Stimulated activated CD4-positive, alpha-beta T cell treated with anti-CD3 and anti-CD28 coated beads, TNF-alpha, amount 100 ng/mL, for 24 hours (primary cell): ENCODE measurements at regions not wholly inside any gene's neighbourhood (a gene's known extent, or its start where the extent isn't known, plus 50 kb on each side); places are given as distances from the start of the nearest gene placed in this dataset.
"Not testable (repeated sequence)": the region's sequence is repeated elsewhere in the genome, so short reads cannot be mapped to it uniquely, and the experiment has no call there.

Experiments used
- DNase-seq, 3 experiments: peaks; one replicate each; pipeline ENCODE4 v3.0.0-alpha.2; 2020; ENCODE audit warnings: low read depth in 3 of 3

DNA sequence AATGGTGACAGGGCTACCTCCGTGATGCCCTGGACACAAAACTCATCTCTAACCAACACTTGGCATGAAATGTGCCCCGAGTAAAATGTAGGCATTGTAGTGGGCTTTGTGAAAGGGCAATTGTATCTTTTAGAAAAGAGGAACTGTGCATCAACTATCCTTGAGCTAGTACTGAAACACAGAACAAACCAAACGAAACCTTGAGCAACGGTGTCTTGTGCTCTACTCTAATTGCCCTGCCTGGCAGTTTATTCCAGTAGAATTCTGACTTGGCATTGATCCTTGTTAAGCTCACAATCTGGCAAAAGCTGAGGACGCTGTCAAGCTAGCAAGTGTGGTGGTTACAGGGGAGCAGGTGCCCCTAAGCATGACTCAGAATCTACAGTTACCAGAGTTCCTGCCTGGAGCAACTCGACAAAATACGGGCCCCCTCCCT lies 707.1 kb upstream of the SPRY2 start:
- DNase-seq, result no peak

DNA sequence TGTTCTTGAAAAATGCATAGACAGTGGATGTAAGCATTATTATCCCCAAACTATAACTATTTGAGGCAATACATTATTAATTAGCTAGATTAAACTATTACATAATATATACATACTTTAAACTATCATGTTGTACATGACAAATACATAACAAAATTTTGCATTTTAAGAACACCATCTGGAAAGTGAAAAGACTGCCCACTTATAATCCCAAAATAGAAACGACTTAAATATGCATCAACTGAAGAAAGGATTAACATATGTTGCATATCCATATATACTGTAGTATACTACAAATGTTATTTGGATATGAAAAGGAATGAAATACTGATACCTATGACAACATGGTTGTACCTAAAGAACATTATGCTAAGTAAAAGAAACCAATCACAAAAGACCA lies 700.8 kb upstream of the SPRY2 start:
- no peak for DNase-seq

DNA sequence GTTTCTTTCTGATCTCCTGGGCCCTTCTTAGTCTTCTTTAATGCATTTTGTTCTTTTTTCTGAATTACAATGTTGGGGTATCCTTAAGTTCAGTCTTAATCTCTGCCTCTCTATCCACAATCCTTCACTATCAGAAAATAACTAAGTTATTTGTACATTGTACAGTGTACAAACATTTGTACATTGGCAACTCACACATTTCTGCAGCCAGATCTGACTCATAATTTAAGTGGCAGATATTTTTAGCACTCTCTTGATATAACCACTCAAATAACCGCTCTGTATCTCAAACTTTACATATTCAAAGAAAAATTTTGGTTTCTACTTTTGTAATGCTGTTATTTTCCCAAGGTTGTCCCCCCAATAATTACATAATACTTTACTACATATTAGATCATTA lies 691.1 kb upstream of the SPRY2 start:
- DNase-seq, result no peak

DNA sequence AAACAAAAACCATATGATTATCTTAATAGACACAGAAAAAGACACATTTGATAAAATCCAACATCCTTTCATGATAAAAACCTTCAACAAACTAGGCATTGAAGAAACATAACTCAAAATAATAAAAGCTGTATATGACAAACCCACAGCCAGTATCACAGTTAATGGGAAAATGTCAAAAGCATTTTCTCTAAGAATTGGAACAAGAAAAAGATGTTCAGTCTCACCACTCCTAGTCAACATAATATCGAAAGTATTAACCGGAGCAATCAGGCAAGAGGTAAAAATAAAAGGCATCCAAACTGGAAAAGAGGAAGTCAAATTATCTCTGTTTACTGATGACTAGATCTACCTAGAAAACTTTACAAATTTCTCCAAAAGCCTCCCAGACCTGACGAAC lies 684.2 kb upstream of the SPRY2 start:
- DNase-seq, result no peak

DNA sequence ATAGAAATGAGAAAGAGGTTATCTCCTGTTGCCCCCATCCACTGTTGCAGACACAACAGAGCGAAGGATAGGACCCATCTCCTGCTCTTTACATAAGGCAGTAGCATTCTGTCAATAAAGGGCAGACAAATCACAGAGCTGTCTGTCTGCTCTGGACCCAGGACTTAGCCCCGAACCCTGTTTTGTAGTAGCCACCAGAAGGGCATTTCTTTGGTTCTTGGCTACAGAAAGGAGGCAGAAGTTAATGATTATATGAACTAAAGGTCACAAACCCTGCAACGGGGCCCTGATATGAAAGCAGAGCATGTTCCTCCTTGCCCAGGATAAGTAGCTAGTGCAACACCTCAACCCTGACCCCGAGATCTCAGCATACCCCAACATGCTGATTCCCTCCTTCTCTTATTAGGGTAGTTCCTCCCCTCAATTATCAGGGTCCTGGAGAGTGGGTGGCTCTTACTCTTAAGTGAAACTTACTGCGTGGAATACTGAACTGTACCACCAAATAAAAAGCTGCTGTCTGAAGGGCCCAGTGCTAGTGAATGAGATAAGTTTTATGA lies 680.4 kb upstream of the SPRY2 start:
- DNase-seq, result no peak

DNA sequence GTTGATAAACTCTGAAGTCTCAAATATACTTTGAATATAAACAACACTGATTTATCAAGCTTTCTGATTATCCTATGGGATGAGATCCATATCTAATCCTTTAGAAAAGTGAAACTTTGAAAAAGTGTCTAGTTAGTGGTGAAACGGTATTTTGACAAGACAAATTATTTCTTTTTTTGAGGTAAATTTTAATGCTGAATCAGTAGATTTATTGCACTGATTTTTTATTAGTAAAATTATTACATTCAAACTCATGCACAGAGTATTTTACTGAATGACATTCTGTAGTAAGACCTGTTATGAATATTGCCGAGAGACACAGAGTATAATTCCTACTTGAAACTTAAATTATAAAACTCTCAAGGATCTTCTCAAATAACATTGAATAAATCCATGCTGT lies 679.1 kb upstream of the SPRY2 start:
- no peak for DNase-seq

DNA sequence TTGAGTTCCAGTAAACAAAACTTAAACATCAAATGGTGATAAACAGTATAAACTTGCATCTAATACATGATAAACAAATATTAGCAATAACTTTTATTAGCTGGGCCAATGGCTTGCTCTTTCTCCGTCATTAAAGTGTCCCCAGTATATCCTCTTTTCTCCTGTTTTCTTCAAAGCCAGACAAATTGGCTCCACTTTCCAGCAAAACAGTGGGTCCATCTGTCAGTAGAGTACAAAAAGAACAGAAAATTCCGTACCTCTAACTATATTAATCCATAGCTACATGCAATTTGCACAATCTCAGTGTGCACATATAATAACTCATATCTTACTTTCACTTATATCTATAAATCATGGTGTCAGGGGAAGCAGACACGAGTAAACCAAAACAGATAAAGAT lies 678.0 kb upstream of the SPRY2 start:
- DNase-seq, result no peak

DNA sequence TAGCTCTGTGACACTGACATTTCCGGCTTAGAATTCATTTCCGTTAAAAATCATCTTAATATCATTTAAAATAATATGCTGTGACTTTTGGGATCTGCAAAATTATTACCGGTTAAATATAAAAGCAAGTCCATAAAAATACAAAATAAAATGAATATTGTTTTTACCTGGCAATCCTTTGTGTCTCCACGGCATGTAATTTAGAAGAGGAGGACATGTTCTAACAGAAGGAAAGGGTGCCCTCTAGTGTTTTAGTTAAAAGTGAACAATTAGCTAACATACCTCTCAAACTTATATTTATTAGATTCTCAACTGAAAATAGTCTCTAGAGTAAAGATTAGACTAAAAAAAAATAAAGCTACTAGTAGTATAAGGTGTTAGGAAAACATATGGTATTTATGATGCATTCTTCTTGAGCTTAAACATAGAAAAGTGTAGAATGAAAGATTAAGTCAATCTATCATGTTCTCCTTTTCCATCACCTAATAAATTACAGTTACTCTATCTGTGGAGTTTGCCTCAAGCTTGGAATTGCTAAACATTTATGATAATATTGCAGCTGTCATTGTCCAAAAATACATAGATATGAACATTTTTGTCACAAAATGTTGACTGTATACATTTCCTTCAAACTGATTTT lies 676.7 kb upstream of the SPRY2 start:
- no peak for DNase-seq

DNA sequence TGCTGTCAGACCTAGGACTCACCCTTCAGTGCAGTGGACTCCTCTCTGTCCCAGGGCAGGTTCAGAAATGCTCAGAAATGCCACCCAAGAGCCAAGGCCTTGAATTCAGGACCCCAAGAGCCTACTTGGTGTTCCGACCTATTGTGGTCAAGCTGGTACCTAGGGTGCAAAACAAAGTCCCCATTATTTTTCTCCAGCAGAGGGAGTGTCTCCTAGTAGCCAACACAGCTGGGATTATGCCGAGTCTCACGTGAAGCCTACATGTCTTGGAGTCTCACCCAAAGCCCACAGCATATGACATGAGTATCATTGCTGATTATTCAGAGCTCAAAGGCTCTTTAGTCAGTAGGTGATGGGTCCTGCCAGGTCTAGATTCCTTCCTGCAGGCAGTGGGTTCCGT lies 671.1 kb upstream of the SPRY2 start:
- DNase-seq, result no peak

DNA sequence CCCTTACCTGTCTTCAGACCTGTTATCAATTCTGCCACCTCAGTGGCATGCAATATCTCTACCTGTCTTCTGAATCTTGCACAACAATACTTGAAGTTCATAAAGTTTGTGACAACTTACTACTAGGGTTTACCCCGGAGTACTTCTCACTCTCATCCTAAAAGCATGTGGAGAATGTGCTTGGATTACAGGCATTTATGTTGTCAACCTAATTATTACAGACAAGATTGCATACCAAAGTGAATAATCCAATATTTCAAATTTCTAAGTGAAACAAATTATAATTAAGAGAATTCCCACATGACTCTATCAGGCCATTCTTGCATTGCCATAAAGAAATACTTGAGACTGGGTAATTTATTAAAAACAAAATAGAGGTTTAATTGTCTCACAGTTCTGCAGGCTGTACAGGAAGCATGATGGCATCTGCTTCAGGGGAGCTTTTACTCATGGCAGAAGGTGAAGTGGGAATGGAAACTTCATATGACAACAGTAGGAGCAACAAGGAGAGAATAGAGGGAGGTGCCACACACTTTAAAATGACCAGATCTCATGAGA lies 661.0 kb upstream of the SPRY2 start:
- DNase-seq, result no peak

DNA sequence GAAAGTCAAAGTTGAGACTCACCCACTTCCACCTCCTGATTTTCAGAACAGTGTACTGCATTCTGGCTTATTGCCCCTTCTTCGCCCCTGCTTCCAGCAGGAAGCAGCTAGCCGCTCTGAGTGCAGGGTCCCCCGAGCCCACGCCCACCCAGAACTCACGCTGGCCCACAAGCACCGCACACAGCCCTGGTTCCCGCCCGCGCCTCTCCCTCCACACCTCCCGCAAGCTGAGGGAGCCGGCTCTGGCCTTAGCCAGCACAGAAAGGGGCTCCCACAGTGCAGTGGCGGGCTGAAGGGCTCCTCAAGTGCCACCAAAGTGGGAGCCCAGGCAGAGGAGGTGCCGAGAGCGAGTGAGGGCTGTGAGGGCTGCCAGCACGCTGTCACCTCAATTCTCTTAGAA lies 657.7 kb upstream of the SPRY2 start:
- not testable (repeated sequence) for DNase-seq

DNA sequence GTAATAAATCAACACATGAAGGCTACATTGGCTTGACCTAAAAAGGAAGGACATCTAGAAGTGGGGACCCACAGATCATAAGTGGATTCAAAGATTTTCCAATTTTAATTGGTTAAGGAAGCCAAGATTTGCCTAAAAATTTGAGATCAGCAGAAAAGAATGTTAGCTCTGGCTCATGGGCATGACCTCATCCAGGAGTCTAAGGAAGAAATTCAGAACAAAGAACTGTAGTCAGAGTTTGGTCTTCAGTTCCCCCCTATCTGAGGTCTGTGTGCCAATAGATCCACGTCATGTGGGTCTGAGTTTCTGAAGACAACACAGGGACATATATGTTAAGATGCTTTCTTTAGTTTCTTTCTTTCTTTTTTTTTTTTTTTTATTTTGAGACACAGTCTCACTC lies 648.8 kb upstream of the SPRY2 start:
- no peak for DNase-seq

DNA sequence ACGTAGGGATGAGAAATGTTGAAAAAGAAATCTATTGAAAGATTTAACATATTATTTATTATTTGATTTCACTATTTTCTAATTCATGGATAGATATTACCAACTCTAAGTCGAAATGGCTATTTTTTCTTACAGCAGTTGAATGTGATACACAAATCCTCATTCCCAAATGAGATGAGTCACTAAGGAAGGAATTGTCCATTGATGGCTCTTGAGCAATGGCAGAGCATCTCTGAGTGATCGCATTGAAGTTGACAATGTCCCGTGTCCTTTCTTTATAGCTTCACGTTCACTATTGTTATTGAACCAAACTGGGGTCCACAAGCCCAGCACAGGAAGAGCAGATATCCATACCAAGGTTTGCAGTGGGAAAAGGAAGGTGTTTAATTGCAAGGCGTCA lies 648.3 kb upstream of the SPRY2 start:
- no peak for DNase-seq

DNA sequence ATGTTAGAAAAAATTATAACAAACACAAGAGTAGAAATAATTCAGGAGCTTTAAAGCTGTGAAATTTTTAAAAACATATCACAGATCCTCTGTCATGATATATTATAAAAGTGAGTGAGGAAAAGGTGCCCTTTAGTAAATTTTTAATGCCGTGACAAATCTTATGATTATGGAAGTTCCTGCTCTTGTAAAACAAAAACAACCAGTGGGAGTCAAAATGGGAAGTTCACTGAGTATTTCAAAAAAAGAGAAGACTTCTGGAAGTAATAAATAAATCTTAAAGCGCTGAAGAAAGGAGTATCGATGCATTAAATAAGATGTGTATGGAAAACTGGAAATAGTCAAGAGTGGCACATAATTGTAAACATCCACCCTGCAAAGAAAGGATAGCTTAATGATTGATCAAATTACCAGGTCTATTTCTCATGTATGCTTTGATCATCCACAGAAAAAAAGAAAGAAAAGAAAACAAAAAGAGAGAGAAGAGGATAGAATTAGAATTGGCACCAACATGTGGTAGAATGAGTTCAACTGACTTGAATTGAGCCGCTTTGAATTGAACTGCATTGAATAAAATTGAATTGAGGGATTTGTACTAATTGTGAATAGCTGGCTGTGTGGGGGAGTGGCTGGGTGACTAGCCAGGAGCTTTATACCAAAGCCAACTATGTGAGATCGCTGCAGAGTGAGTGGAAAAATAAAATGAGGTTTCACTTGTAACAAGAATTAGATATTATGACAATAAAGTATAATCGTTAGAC lies 647.6 kb upstream of the SPRY2 start:
- DNase-seq, result no peak

DNA sequence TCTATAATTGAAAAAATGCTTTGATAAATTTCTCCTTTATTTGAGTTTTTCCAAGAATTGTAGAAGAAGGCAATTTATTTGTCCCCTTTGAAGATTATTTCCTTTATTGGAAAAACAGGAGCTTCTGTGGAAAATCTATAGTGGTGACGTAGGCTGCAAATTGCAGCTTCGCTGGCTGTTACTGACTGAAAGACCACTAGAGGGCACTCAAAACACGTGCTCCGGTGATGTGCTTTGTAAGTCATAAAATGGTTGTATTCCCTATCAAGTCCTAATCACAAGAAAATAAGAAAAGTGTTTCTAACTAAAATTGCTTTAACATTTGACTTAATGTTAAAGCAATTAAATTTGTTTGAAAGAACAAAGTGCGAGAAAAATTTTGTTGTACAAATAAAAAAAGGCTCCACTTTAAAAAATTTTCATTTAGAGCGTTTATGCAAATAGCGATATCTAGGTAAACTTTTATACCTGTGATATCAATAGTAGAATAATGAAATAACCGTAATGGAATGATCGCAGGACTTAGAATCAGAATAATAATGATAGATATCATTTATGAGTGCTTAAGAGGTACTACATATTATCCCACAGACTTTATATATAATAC lies 638.2 kb upstream of the SPRY2 start:
- DNase-seq, result peak in 1 of 3 experiments; percentile 16

DNA sequence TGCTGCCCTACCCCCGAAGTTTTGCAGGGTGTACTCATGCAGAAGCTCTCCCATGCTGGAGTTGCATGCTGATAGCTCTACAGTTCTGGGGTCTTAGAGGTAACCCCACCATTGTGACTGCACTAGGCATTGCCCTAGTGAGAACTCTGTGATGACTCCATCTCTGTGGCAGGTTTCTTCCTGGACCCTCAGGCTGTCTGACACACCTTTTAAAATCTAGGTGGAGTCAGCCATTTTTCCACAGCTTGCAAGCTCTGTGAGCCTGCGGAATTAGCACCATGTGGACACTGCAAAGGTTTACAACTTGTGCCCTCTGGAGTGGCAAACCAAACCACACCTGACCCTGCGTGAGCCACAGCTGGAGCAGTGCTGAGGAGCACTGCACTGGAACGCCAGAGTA lies 636.2 kb upstream of the SPRY2 start:
- no peak for DNase-seq

DNA sequence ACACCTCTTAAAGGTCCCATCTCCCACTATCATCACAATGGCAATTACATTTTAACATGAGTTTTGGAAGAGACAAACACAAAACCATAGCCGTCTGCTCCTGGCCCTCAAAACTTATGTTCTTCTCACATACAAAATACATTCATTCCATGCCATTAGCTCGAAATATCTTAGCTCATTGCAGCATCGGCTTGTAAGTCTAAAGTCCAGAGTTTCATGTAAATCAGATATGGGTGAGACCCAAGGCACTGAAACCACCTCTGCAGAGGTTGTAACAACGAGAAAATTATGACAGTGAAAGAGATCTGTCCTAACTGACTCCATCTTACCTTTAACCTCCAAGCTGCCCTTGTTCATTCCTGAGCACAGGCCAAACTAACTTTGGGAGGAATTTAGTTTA lies 635.0 kb upstream of the SPRY2 start:
- no peak for DNase-seq

DNA sequence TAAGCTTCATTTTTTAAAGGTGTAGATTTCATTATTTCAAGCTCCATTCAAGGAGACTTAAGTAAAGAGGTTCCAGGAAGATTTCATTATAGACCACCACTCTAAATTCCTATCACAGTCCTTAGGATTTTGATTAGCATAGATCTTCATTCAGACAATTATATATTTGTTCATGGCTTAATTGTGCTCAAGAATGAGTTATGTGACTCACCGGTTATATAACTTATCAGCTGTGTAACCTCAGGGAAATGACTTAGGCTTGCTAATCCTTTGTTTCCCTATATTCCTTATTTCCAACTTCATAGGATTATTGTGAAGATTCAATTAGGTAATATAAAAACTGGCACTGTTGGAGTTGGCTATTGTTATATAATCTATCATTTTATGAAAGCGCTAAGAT lies 632.8 kb upstream of the SPRY2 start:
- no peak for DNase-seq

DNA sequence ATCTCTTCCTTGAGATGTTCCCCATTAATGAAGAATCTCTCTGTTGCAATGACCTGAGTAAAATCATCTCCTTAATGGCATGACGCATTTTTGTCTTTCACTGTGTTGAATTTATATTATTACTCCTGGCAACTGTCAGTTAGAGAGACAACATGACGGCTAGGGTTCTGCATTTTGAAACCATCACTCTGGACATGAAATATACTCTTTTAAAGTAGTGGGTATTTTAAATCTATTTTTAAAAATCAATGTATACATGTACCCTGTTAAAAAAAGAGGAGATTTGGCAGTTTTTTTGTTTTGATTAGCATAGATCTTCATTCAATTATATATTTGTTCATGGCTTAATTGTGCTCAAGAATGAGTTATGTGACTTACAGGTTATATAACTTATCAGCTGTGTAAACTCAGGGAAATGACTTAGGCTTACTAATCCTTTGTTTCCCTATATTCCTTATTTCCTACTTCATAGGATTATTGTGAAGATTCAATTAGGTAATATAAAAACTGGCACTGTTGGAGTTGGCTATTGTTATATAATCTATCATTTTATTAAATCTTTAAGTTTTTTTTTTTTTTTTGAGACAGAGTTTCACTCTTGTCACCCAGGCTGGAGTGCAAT lies 632.0 kb upstream of the SPRY2 start:
- DNase-seq, result no peak

DNA sequence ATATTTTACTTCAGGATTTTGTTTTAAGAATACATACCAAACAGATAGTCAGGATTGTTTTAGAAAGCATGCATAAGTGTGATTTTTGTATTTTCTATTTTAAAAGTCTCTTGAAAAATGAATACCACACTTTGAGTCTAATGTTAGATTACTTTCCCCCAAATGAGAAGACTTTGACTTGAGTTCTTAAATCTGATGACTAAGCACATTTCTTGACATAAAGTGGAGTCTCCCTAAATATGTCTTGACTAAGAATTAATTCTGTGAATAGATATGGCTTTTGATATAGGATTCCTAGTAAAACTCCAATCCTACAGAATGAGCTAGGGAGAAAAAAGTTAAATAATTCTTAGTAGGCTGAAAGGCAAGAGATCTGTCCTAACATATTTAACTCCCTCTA lies 624.2 kb upstream of the SPRY2 start:
- DNase-seq, result no peak

DNA sequence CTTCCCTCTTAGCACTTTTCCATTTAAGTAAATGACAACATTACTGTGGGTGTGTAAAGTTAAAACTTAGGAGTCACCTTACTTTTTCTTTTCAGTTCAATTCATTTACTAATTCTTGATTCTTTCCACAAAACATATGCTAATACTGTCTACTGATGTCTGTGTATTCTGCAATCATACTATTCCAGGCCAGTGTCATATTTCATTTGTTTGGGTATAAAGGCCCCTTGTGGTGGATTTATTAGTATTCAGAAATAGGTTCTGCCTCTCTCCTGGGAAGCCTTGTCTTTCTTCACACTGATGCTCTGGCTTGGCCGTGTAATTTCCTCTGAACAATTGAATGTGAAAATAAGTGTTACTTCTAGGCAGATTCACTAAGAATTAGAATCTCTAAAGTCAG lies 621.9 kb upstream of the SPRY2 start:
- DNase-seq, result no peak

DNA sequence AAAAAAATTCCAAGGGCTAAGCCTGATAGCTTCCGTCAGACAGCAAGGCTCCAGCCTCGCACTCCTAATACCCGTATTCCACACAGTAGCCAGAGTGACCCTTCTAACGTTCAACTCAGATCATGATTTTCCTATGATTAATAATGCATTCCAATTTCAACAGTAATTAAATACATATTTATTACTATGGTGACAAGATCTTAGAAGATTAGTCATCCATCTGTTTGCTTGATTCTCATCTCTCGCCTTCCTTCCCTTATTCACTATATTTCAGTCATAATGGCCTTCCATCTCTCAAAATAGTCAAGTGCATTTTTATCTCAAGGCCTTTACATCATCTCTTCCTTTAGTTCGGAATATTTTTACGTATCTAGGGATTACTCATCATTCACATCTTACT lies 621.2 kb upstream of the SPRY2 start:
- no peak for DNase-seq
